Rectal smooth muscle tissue (tissue), 1 donor: ENCODE measurements at regions not wholly inside any gene's neighbourhood (a gene's known extent, or its start where the extent isn't known, plus 50 kb on each side); places are given as distances from the start of the nearest gene placed in this dataset.

ENCODE experiments used
- H3K27ac ChIP-seq: one replicate; pipeline ENCODE4 v1.7.0; 2013; ENCODE audit warnings: low read depth, low read length, inconsistent platforms
- H3K27me3 ChIP-seq: one replicate; pipeline ENCODE4 v1.7.0; 2013; ENCODE audit warnings: low read length; ENCODE audit not compliant: control insufficient read depth, insufficient read depth
- H3K36me3 ChIP-seq: one replicate; pipeline ENCODE4 v1.7.0; 2013; ENCODE audit warnings: low read length; ENCODE audit not compliant: control insufficient read depth, insufficient read depth
- H3K4me1 ChIP-seq: one replicate; pipeline ENCODE4 v1.7.0; 2013; ENCODE audit warnings: low read length; ENCODE audit not compliant: control insufficient read depth, insufficient read depth
- H3K4me3 ChIP-seq: one replicate; pipeline ENCODE4 v1.7.0; 2013; ENCODE audit warnings: low read length
- H3K9ac ChIP-seq: one replicate; pipeline ENCODE4 v1.7.0; 2013; ENCODE audit warnings: low read length

DNA sequence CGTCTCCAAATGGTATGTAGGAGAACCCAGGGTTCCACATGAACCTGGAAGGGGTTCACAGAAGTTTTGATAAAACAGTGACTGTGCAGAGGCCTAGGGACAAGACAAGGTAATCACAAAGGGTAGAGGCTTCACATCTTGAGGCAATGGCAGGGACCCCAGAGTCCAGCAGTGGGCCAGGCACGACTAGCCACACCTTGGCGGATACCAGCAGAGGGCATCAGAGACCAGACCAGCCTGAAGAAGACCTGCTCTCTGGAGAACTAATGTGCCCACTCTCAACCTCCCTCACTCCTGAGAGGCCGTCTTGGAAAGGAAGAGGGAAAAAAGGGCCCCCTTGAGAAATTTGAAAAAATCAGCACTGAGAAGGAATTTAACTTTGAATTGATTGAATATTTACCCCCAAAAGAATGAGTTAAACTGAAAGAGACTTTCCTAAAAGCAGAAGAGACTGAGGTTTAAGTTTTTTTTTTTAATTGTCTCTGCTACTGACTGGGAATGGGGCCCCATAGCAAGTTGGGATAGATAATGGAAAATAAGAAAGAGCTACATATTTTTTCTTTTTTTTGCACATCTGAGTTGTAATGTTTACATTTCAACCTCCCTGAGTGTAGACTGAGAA is 243.8 kb upstream of the JADE1 start:
- H3K27ac ChIP-seq: no peak overlapping the region
- H3K36me3 ChIP-seq: no peaks in the 10 kb centered on the region
- peaks cover 3% of the 10 kb centered on the region for H3K4me1 ChIP-seq
- H3K4me3 ChIP-seq: no peak overlapping the region
- H3K9ac ChIP-seq: no peak overlapping the region
- H3K27me3 ChIP-seq: no peaks in the 10 kb centered on the region

DNA sequence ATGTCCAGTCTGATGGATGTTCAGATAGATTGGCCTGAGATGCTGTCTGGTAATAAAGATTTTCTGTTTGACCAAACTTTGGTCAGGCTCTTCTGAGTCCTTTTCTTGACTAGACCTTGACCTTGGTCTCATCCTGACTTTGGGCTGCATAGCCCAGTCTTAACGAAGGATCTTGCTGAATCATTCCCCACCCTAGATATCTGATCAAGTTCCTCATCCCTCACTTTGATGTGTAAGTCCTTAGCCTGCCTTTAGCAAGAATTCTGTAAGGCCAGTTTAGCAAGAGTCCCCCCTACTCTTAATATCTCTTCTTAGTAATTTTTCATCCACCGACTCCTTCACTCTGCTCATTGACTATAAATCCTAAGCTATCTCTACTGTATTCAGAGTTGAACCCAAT is 244.4 kb upstream of the JADE1 start:
- no peaks in the 10 kb centered on the region for H3K36me3 ChIP-seq
- no peaks in the 10 kb centered on the region for H3K27me3 ChIP-seq
- no peak overlapping the region for H3K4me3 ChIP-seq
- peaks cover 3% of the 10 kb centered on the region for H3K4me1 ChIP-seq
- no peak overlapping the region for H3K9ac ChIP-seq
- H3K27ac ChIP-seq: no peak overlapping the region

- peaks cover 3% of the 10 kb centered on the region for H3K4me1 ChIP-seq
- H3K36me3 ChIP-seq: no peaks in the 10 kb centered on the region
- H3K9ac ChIP-seq: no peak overlapping the region
- H3K4me3 ChIP-seq: no peak overlapping the region
- no peak overlapping the region for H3K27ac ChIP-seq
- H3K27me3 ChIP-seq: no peaks in the 10 kb centered on the region
Measured at GRCh38 chr4:128564081-128564630, 245.3 kb upstream of the JADE1 start.

DNA sequence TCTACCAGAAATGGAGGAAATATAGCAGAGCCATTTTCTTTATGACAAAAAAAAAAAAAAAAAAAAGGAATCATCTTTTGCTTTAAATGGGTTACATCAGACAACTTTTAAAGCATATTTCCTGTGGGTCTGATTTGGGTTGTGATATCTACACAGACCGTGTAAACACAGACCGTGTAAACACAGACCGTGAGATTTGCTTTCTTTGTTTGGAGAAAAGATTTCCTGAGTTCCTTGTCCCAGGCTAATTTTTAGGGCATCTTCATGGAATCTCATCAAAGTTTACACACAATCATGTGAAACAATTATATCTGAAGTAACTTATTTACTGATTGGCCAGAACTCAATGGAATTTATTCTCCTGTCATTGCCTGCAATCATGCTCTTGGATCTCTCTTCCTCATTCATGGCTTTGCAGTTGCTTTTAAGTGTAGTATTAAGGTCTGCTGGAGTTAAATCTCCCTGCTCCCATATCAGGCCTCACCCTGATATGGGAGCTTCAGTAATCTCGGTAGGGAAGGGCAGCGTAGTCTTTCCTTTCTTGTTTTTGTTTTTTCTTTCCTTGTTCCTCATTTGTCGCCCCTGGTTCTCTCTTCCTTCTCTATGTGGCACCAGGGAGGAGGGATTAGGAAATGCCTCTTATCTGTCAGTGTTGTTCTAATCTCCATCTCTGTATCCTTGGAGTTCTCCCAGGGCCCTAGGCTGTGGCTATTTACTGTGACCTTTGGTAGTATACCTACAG is 248.6 kb upstream of the JADE1 start:
- Histone ChIP-seq H3K36me3 (no peaks in the 10 kb centered on the region), H3K27me3 (no peaks in the 10 kb centered on the region), H3K4me1 (peaks cover 3% of the 10 kb centered on the region), H3K4me3 (no peak overlapping the region), H3K9ac (no peak overlapping the region), H3K27ac (no peak overlapping the region)

DNA sequence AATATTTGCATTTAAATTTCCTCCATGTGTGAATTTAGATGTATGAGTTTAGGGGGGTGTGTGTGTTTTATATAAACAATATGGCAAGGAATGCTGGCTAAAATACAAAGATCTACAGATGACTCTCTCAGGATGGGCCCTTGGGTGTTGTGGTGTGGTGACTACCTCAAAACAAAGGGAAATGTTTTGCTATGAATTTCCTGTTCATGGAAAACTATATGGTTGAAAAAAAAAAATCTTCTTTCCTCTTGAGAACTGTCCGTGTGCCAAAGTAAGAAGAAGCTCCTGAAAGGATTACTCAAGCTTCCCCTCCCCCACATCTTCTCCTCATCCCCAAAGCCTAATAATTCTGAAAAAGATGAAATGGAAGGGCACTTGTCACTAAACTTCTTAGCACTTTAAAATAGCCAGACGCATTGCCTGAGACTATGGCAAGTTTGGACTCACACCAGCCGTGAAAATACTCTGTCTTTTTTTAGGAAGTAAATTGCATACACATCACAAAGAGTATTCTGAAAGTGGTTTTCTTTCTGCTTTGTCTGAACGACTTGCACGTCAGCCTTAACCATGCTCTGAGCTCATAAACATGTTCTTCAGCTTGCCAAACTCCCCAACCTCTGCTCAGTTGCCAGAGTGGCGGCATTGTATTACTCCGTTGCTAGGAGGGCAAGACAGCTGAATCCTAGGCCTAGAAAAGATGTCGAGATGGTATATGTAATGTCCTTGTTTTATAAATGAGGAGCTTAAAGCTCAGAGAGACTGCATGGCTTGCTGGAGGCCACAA is 250.4 kb upstream of the JADE1 start:
- Histone ChIP-seq H3K27me3 (no peaks in the 10 kb centered on the region), H3K27ac (peak overlapping the region; percentile 87), H3K4me3 (no peak overlapping the region), H3K36me3 (no peaks in the 10 kb centered on the region), H3K4me1 (peaks cover 6% of the 10 kb centered on the region), H3K9ac (no peak overlapping the region)

GRCh38 chr4:128556756-128557155 is 252.7 kb upstream of the JADE1 start:
- Histone ChIP-seq H3K9ac (no peak overlapping the region), H3K36me3 (no peaks in the 10 kb centered on the region), H3K27me3 (no peaks in the 10 kb centered on the region), H3K4me1 (peaks cover 13% of the 10 kb centered on the region), H3K27ac (no peak overlapping the region), H3K4me3 (no peak overlapping the region)

GRCh38 chr4:128553686-128554515 is 255.6 kb upstream of the JADE1 start:
- peak overlapping the region; percentile 96 for H3K27ac ChIP-seq

GRCh38 chr4:128552586-128552907 is 257.0 kb upstream of the JADE1 start:
- Histone ChIP-seq H3K36me3 (no peaks in the 10 kb centered on the region), H3K27me3 (no peaks in the 10 kb centered on the region), H3K27ac (peak overlapping the region; percentile 96), H3K4me3 (peak overlapping the region; percentile 98), H3K9ac (no peak overlapping the region), H3K4me1 (peaks cover 10% of the 10 kb centered on the region)

More at GRCh38 chr4:128553686-128554515, 255.6 kb upstream of the JADE1 start:
- peak overlapping the region; percentile 98 for H3K4me3 ChIP-seq
- peaks cover 13% of the 10 kb centered on the region for H3K4me1 ChIP-seq
- no peaks in the 10 kb centered on the region for H3K27me3 ChIP-seq
- no peak overlapping the region for H3K9ac ChIP-seq
- H3K36me3 ChIP-seq: no peaks in the 10 kb centered on the region

DNA sequence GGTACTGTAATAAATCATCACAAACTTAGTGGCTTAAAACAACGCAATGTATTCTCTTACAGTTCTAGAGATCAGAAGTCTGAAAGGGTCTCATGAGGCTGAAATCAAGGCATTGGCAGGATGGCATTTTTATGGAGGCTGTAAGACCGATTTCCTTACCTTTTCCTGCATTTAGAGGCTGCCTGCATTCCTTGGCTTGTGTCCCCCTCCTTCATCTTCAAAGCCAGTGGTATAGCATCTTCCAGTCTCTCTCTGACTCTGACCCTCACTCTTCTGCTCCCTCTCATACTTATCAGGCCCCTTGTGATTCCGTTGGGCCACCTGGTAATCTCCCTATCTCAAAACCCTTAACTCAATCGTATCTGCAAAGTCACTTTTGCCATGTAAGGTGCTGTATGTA is 258.2 kb upstream of the JADE1 start:
- Histone ChIP-seq H3K27me3 (no peaks in the 10 kb centered on the region), H3K4me3 (no peak overlapping the region), H3K9ac (no peak overlapping the region), H3K36me3 (no peaks in the 10 kb centered on the region), H3K27ac (no peak overlapping the region), H3K4me1 (peaks cover 10% of the 10 kb centered on the region)

GRCh38 chr4:128550060-128550459 is 259.4 kb upstream of the JADE1 start:
- Histone ChIP-seq H3K4me1 (peaks cover 10% of the 10 kb centered on the region), H3K27ac (no peak overlapping the region), H3K27me3 (no peaks in the 10 kb centered on the region)

GRCh38 chr4:128549636-128550035 is 259.9 kb upstream of the JADE1 start:
- H3K36me3 ChIP-seq: no peaks in the 10 kb centered on the region
- H3K27me3 ChIP-seq: no peaks in the 10 kb centered on the region
- no peak overlapping the region for H3K4me3 ChIP-seq
- no peak overlapping the region for H3K9ac ChIP-seq
- peaks cover 10% of the 10 kb centered on the region for H3K4me1 ChIP-seq
- H3K27ac ChIP-seq: no peak overlapping the region

More at GRCh38 chr4:128550060-128550459, 259.4 kb upstream of the JADE1 start:
- no peak overlapping the region for H3K4me3 ChIP-seq
- H3K36me3 ChIP-seq: no peaks in the 10 kb centered on the region
- no peak overlapping the region for H3K9ac ChIP-seq

DNA sequence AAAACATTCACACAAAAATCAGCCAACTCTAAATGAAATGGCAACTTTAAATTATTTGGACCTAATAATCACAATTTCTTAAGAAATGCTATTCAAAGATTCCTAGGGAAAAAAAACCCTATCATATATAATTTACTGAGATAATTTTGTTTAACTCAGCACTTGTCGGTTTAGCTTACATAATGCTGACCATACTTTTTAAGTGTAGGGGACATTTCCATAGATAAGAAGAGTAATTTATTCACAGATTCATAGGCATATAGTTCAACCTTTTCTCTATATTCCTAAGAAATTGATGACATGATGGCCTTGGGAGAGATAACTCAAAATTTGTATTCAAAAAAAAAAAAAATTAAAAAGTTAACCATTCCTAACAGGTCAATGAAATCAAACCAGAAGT is 260.8 kb upstream of the PGRMC2 start:
- Histone ChIP-seq H3K27me3 (no peaks in the 10 kb centered on the region), H3K9ac (no peak overlapping the region), H3K27ac (no peak overlapping the region), H3K36me3 (no peaks in the 10 kb centered on the region), H3K4me3 (no peak overlapping the region), H3K4me1 (peaks cover 2% of the 10 kb centered on the region)
